HS-5 (cell line): ENCODE measurements at regions not wholly inside any gene's neighbourhood (a gene's known extent, or its start where the extent isn't known, plus 50 kb on each side); places are given as distances from the start of the nearest gene placed in this dataset.

Experiments used
- DNase-seq: peaks from one replicate; pipeline ENCODE4 v3.0.0-alpha.2; 2012; ENCODE audit warnings: low read depth

GRCh38 chr2:105150231-105150630 is 91.3 kb upstream of the GPR45 start:
- DNase-seq, result no peak

- DNase-seq, result no peak
These were observed 87.3 kb upstream of the GPR45 start for GRCh38 chr2:105154119-105154818.

- DNase-seq, result no peak
These were observed 85.4 kb upstream of the GPR45 start for GRCh38 chr2:105156166-105156565.

- no peak for DNase-seq
These were observed 83.5 kb upstream of the GPR45 start for GRCh38 chr2:105158002-105158401.

GRCh38 chr2:105166688-105167087 is 74.9 kb upstream of the GPR45 start:
- DNase-seq, result no peak

GRCh38 chr2:105168543-105168942 is 73.0 kb upstream of the GPR45 start:
- DNase-seq, result no peak

GRCh38 chr2:105175231-105175630 is 66.3 kb upstream of the GPR45 start:
- no peak for DNase-seq

GRCh38 chr2:105176429-105176828 is 65.1 kb upstream of the GPR45 start:
- no peak for DNase-seq

- DNase-seq, result no peak
These were observed 64.5 kb upstream of the GPR45 start for GRCh38 chr2:105177008-105177407.

- no peak for DNase-seq
These were observed 63.8 kb upstream of the GPR45 start for GRCh38 chr2:105177536-105178254.

GRCh38 chr2:105179469-105180372 is 61.8 kb upstream of the GPR45 start:
- peak; percentile 16 for DNase-seq

- no peak for DNase-seq
These were observed 61.0 kb upstream of the GPR45 start for GRCh38 chr2:105180491-105180972.

GRCh38 chr2:105181282-105181681 is 60.3 kb upstream of the GPR45 start:
- no peak for DNase-seq

- no peak for DNase-seq
These were observed 57.8 kb upstream of the GPR45 start for GRCh38 chr2:105183555-105184323.

- DNase-seq, result no peak
These were observed 57.1 kb upstream of the GPR45 start for GRCh38 chr2:105184420-105184819.

GRCh38 chr2:105186967-105187498 is 54.5 kb upstream of the GPR45 start:
- no peak for DNase-seq

GRCh38 chr2:105187531-105187930 is 54.0 kb upstream of the GPR45 start:
- peak; percentile 13 for DNase-seq

- no peak for DNase-seq
These were observed 53.2 kb upstream of the GPR45 start for GRCh38 chr2:105188343-105188742.
